ENCODE measurements at regions not wholly inside any gene's neighbourhood (a gene's known extent, or its start where the extent isn't known, plus 50 kb on each side); places are given as distances from the start of the nearest gene placed in this dataset.

GRCh38 chr13:53522034-53522433, 493.4 kb downstream of the OLFM4 start:
- no peaks in the 10 kb centered on the region for H3K36me3 ChIP-seq
- H3K9me3 ChIP-seq: no peaks in the 10 kb centered on the region
- H3K27me3 ChIP-seq: no peaks in the 10 kb centered on the region
- DNase-seq: no peak
- H3K4me3 ChIP-seq: no peak overlapping the region
- no peak overlapping the region for H3K27ac ChIP-seq
- TF ChIP-seq CTCF (IDR thresholded peaks at IDR 0.05) (no peak), EP300 (IDR thresholded peaks at IDR 0.05) (no peak), POLR2A (IDR thresholded peaks at IDR 0.05) (no peak)
- no peaks in the 10 kb centered on the region for H3K4me1 ChIP-seq (ENCODE audit: insufficient read depth)
- intact Hi-C loops (cut with DNase I): no loop called here

GRCh38 chr13:53537586-53537985, 509.0 kb downstream of the OLFM4 start:
- H3K4me1 ChIP-seq (ENCODE audit: insufficient read depth): no peaks in the 10 kb centered on the region
- intact Hi-C loops (cut with DNase I): no loop called here
- H3K4me3 ChIP-seq: no peak overlapping the region
- H3K9me3 ChIP-seq: no peaks in the 10 kb centered on the region
- WGBS, 3 donors: 76 to 80% (median 77%) methylated on average over 1 of the region's 1 CpG
- no peaks in the 10 kb centered on the region for H3K27me3 ChIP-seq
- H3K36me3 ChIP-seq: no peaks in the 10 kb centered on the region
- no peak for DNase-seq
- no peak for TF ChIP-seq POLR2A (IDR thresholded peaks at IDR 0.05)
- no peak for TF ChIP-seq CTCF (IDR thresholded peaks at IDR 0.05)
- no peak for TF ChIP-seq EP300 (IDR thresholded peaks at IDR 0.05)
- H3K27ac ChIP-seq: no peak overlapping the region

- TF ChIP-seq EP300 (IDR thresholded peaks at IDR 0.05) (no peak), POLR2A (IDR thresholded peaks at IDR 0.05) (no peak), CTCF (IDR thresholded peaks at IDR 0.05) (no peak)
- WGBS, 3 donors: 84 to 90% (median 88%) methylated on average over 1 of the region's 1 CpG
Measured at GRCh38 chr13:53545340-53545941, 516.8 kb downstream of the OLFM4 start.

GRCh38 chr13:53560556-53560955, 531.9 kb downstream of the OLFM4 start:
- intact Hi-C loops (cut with DNase I): no loop called here
- Histone ChIP-seq H3K9me3 (no peaks in the 10 kb centered on the region), H3K27me3 (no peaks in the 10 kb centered on the region), H3K4me1 (ENCODE audit: insufficient read depth) (no peaks in the 10 kb centered on the region), H3K27ac (no peak overlapping the region), H3K4me3 (no peak overlapping the region), H3K36me3 (no peaks in the 10 kb centered on the region)
- no peak for DNase-seq
- no peak for TF ChIP-seq EP300 (IDR thresholded peaks at IDR 0.05)
- no peak for TF ChIP-seq POLR2A (IDR thresholded peaks at IDR 0.05)
- TF ChIP-seq CTCF (IDR thresholded peaks at IDR 0.05): no peak
- 8 to 16% (median 14%) methylated on average over 1 of the region's 1 CpG for WGBS, 3 donors

More at GRCh38 chr13:53545340-53545941, 516.8 kb downstream of the OLFM4 start:
- no peak for DNase-seq
- Histone ChIP-seq H3K4me3 (no peak overlapping the region), H3K27ac (no peak overlapping the region), H3K9me3 (no peaks in the 10 kb centered on the region), H3K27me3 (no peaks in the 10 kb centered on the region), H3K36me3 (no peaks in the 10 kb centered on the region), H3K4me1 (ENCODE audit: insufficient read depth) (no peaks in the 10 kb centered on the region)
- intact Hi-C loops (cut with DNase I): no loop called here

Data from ovary (tissue), 7 donors.